CD4-positive, alpha-beta T cell treated with Interleukin-12 subunit alpha and Interleukin-12 subunit beta, for 1 hour (primary cell): ENCODE measurements at regions not wholly inside any gene's neighbourhood (a gene's known extent, or its start where the extent isn't known, plus 50 kb on each side); places are given as distances from the start of the nearest gene placed in this dataset.

Experiments used
- DNase-seq: peaks from one replicate; pipeline ENCODE4 v3.0.0-alpha.2; 2020

GRCh38 chr5:135246923-135247795, 151.9 kb downstream of the MACROH2A1 start:
- DNase-seq, result no peak

DNA sequence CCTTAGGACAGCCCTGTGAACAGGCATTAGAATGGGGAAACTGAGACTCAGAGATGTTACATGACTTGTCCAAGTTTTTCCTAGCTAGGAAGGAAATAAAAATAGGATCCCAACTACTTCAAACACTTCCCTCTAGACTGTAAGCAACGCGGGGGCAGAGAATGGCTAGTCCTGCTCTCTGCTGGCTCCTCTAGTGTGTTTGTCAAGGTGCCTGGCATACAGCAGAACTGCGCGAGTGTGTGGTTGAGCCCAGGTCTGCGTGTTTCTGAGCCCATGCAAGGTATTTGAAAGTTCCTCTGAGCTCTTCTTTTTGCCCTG, 152.5 kb downstream of the MACROH2A1 start:
- DNase-seq, result no peak

GRCh38 chr5:135245521-135246499, 153.2 kb downstream of the MACROH2A1 start:
- no peak for DNase-seq

GRCh38 chr5:135244620-135245021, 154.4 kb downstream of the MACROH2A1 start:
- DNase-seq, result no peak

- DNase-seq, result no peak
Measured at GRCh38 chr5:135243556-135244285, 155.3 kb downstream of the MACROH2A1 start.

- no peak for DNase-seq
Measured at GRCh38 chr5:135242866-135243555, 156.0 kb downstream of the MACROH2A1 start.

GRCh38 chr5:135242021-135242865, 156.8 kb downstream of the MACROH2A1 start:
- no peak for DNase-seq

DNA sequence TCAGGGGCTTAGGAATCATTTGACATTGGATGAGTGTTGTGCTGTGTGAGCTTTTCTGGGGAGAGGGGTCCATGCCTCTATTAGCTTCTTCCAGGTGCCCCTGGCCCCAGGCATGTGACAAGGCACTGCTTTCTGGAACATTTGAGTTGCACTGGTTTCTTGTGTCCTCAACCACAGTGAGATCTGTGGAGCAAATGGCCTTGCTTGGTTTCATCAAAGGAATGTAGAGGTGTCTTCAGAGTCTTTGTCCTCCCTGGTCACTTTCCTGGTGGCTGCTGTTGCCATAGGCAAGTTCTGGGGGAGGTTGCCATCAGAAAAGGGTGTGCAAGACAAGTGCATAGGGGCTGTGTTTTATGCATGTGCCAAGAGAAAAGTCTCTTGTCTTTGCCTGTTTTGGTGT, 157.5 kb downstream of the MACROH2A1 start:
- DNase-seq, result no peak

GRCh38 chr5:135240781-135241360, 158.2 kb downstream of the MACROH2A1 start:
- DNase-seq, result no peak

- no peak for DNase-seq
Measured at GRCh38 chr5:135240283-135240633, 158.8 kb downstream of the MACROH2A1 start.

DNA sequence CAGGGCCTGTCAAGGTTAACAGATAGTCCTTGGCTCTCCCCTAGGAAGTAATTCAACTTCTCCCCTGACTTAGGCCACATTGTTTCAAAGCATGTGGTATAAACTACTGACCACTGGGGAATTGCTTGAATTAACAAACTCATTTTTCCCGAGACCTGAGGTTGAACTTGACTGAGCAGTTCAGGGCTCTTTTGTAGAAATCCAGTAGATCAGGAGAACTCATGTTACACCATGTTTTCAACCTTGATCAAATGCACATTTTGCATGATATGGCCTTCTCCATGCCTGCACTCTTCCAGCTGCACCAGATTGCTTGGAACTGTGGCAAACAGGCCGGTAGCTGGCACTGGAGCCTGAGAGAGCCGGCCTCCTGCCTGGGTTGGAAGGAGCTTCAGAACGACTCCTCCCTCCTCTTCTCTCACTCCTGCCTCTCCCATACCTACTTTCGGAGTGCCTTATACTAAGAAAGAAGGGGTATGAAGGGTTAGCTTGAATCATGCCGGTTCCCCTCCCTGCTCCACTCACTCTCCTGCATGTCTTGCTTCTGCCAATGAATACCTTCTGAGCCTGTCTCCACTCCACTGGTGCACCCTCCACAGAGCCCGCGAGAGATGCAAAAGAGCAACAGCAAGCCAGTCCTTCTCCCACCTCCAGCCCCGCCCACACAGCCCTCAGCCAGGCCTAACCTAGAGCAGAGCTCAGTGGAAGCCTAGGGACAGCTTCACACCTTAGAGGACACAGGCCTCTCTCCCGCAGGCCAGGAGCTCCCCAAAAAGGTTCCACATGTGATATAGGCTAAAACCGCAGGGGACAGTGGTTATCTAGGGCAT, 159.4 kb downstream of the MACROH2A1 start:
- DNase-seq, result no peak

DNA sequence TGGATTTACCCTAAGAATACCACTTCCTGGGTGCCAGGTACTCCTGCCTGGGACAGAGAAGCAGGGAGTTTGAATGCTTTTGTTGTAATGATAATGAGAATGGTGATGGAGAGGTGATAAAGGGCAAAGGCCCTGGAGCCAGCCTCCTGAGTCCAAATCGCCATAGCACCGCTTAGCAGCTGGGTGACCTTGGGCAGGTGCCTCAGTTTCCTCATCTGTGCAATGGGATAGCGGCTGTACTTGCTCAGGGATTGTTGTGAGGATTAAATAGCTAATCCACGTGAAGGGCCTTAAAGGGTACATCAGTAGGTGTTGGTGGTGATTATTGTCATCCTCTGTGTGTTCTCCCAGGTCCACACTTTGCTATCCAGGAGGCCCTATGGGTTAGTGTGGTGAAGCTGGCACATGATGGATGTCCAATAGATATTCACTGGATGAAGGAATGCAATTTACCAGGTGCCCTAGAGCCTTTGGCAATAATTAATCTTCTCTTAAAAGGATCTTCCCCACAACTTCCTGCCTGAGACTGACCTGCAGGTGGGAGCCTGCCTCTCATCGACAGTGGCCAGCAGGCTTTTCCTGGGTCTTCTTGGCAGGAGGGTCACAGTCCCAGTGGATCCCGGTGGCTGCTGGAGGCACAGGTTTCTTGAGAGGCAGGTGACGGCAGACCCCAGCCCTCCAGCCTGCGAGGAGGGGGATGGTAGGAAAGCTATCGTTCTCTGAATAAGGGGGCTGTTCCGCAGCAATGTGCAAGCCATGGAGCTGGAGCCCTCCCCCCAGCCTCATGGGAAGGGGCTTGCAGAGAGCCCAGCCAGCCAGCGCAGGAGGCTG, 160.2 kb downstream of the MACROH2A1 start:
- DNase-seq, result no peak

DNA sequence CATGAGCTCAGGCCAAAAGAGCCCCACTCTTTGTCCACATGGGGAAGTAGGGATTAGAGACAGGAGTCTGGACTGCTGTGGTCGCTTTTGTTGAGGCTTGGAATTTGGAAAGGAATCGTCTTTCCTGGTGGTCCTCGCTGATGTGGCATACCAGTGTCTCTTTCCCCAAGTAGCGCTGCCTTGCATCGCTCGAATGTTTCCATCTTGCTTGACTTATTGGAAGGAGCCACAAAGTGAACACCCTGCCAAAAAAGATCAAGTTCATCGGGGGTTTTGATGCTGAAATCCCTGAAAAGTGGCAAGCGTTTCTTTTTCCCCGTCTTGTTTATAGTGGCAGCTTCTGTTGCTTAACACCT, 161.3 kb downstream of the MACROH2A1 start:
- no peak for DNase-seq

- no peak for DNase-seq
Measured at GRCh38 chr5:135236908-135237747, 161.9 kb downstream of the MACROH2A1 start.

- no peak for DNase-seq
Measured at GRCh38 chr5:135236228-135236907, 162.7 kb downstream of the MACROH2A1 start.

DNA sequence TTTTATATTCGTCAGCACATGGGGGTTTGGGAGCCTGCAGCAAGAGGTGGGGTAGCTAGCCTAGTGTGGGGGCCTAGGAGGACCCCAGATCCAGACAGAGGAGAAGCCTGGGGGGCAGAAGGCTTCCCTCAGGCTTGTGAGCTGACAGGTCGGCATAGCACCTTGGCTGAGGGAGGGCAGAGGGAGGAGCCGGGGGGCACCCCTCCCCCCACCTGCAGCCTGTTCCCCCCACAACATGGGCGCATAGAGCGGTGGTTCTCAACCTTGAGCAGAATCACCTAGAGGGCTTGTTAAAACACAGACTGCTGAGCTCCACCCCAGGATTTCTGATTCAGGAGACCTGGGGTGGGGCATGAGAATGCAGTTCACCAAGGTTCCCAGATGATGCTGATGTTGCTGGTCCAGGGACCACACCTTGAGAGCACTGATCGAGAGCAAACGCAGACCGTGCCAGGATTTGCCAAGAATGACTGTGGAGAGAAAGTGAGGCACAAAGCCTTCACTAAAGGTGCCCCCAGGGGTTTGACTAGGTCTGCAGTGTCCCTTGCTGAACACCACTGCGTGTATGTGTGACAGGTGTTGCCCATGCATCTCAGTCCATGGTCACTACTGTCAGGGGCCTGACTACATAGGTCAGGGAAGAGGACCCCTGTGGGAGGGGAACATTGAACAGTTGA, 163.3 kb downstream of the MACROH2A1 start:
- DNase-seq, result no peak
